ENCODE measurements at regions not wholly inside any gene's neighbourhood (a gene's known extent, or its start where the extent isn't known, plus 50 kb on each side); places are given as distances from the start of the nearest gene placed in this dataset.

DNA sequence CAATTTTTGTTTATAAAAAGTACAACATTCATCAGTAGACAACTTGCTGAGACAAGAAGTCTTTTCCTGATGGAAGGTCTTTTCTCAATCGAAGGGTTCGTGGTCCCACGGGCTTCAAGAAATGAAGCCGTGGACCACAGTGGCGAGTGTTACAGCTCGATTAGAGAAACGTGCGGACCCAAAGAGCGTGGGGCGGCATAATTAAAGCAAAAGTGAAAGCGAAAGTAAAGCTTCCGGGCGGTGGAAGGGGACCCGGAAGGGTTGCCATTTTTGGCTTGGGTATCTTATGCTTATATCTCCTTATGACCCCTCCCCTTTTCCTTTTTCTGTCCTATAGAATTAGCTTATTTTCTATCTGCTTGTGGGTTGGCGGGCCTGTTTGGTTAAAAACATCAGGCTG lies 2309.4 kb upstream of the ACO1 start:
- Mint-ChIP-seq H3K4me3 (no peak overlapping the region), H3K27me3 (ENCODE audit: low read depth) (no peaks in the 10 kb centered on the region; the same call in 1 of the 2 replicates), H3K4me1 (no peaks in the 10 kb centered on the region), H3K9me3 (peaks cover 0 to 4% of the 10 kb centered on the region in 2 experiments; a peak in 2 of 5 replicates), H3K36me3 (ENCODE audit: insufficient read depth in 1 of 3, low read depth in 3 of 3) (peaks cover 0 to 2% (median 0%) of the 10 kb centered on the region in 3 experiments; a peak in 1 of 7 replicates), H3K27ac (no peak overlapping the region)
- Histone ChIP-seq H3K23ac (ENCODE audit: insufficient read length, low read depth, low read length) (no peak overlapping the region), H3K18ac (ENCODE audit: insufficient read length, low read depth, low read length) (no peak overlapping the region), H4K91ac (ENCODE audit: insufficient read length, low read depth, low read length) (no peak overlapping the region), H3K14ac (ENCODE audit: insufficient read depth, low read length) (no peak overlapping the region), H3K79me2 (ENCODE audit: insufficient read depth, low read length) (no peaks in the 10 kb centered on the region), H3K56ac (ENCODE audit: insufficient read length, low read depth, low read length) (no peak overlapping the region), H2AFZ (ENCODE audit: low read length) (no peak overlapping the region), H3K9me3 (ENCODE audit: control insufficient read depth, low read depth, low read length) (no peaks in the 10 kb centered on the region), H3K27ac (ENCODE audit: insufficient read length, low read depth, low read length) (no peak overlapping the region), H2BK12ac (ENCODE audit: insufficient read length, low read depth, low read length) (no peak overlapping the region), H4K20me1 (ENCODE audit: control insufficient read depth, insufficient read depth, insufficient read length) (no peaks in the 10 kb centered on the region), H3K4me1 (ENCODE audit: insufficient read depth, low read length) (no peaks in the 10 kb centered on the region), H3K4ac (ENCODE audit: low read depth, low read length) (no peak overlapping the region), H2AK5ac (ENCODE audit: insufficient read length, low read length) (no peak overlapping the region), H2BK15ac (ENCODE audit: low read depth, low read length) (no peak overlapping the region), H3K27me3 (ENCODE audit: insufficient read depth, low read length) (no peaks in the 10 kb centered on the region), H3T11ph (ENCODE audit: low read length) (no peak overlapping the region), H4K5ac (ENCODE audit: insufficient read length, low read depth, low read length) (no peak overlapping the region), H3K79me1 (ENCODE audit: insufficient read depth, low read depth, low read length, poor library complexity, severe bottlenecking) (no peaks in the 10 kb centered on the region), H2BK5ac (ENCODE audit: insufficient read length, low read length) (no peak overlapping the region), H2BK120ac (ENCODE audit: low read depth, low read length, poor library complexity, severe bottlenecking) (no peak overlapping the region), H3K9ac (ENCODE audit: extremely low read depth, insufficient read length, low read length) (no peak overlapping the region), H4K8ac (replicated peaks; ENCODE audit: insufficient read length, low read depth, low read length) (no peak overlapping the region), H2BK20ac (ENCODE audit: low read depth, low read length, poor library complexity, severe bottlenecking) (no peak overlapping the region), H3K23me2 (ENCODE audit: insufficient read length, low read depth, low read length, poor library complexity, severe bottlenecking) (no peaks in the 10 kb centered on the region), H3K4me2 (ENCODE audit: insufficient read depth, insufficient read length, low read length) (no peak overlapping the region)
- no peak for DNase-seq
- TF ChIP-seq, protein P1, sequence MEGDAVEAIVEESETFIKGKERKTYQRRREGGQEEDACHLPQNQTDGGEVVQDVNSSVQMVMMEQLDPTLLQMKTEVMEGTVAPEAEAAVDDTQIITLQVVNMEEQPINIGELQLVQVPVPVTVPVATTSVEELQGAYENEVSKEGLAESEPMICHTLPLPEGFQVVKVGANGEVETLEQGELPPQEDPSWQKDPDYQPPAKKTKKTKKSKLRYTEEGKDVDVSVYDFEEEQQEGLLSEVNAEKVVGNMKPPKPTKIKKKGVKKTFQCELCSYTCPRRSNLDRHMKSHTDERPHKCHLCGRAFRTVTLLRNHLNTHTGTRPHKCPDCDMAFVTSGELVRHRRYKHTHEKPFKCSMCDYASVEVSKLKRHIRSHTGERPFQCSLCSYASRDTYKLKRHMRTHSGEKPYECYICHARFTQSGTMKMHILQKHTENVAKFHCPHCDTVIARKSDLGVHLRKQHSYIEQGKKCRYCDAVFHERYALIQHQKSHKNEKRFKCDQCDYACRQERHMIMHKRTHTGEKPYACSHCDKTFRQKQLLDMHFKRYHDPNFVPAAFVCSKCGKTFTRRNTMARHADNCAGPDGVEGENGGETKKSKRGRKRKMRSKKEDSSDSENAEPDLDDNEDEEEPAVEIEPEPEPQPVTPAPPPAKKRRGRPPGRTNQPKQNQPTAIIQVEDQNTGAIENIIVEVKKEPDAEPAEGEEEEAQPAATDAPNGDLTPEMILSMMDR (conservative IDR thresholded peaks at IDR 0.05), result no peak
- no CpG with 5 or more reads among the region's 15 CpGs for WGBS (ENCODE audit: extremely low coverage, insufficient read length, low lambda C conversion rate)

All from H9 (cell line).